HEK293 (cell line): ENCODE measurements at regions not wholly inside any gene's neighbourhood (a gene's known extent, or its start where the extent isn't known, plus 50 kb on each side); places are given as distances from the start of the nearest gene placed in this dataset.

Experiments used
- CTCF ChIA-PET: fragments of 350-600 bp; formaldehyde crosslinking; extraction: SDS; loops from one replicate; lab custom pipeline; 2021; ENCODE audit warnings: antibody characterized with exemption; lab: Yijun Ruan, JAX
- POLR2A ChIA-PET: fragments of 300-600 bp; formaldehyde crosslinking; extraction: SDS; loops from one replicate; lab custom pipeline; 2020; ENCODE audit warnings: antibody characterized with exemption, inconsistent platforms; lab: Yijun Ruan, JAX
- H3K27ac ChIP-seq: fragments of 200-500 bp; sonication (Bioruptor generic); 2 replicates; pipeline ENCODE4 v1.5.1; 2014; ENCODE audit warnings: low read depth, low read length, control low read depth, inconsistent platforms; ENCODE audit errors: extremely low read depth
- H3K36me3 ChIP-seq, 2 experiments: fragments of 200-500 bp in 1 of 2; sonication (Bioruptor generic) in 1 of 2; 1 replicate in 1 of 2; 2 replicates in 1 of 2; pipeline ENCODE4 v1.5.1; 2014 to 2017; ENCODE audit warnings: inconsistent platforms in 2 of 2, low read length in 2 of 2; ENCODE audit not compliant: control insufficient read depth in 2 of 2, insufficient read depth in 1 of 2
- H3K4me1 ChIP-seq: fragments of 200-500 bp; sonication (Bioruptor generic); 2 replicates; pipeline ENCODE4 v1.5.1; 2014; ENCODE audit warnings: mild to moderate bottlenecking, low read length, inconsistent platforms; ENCODE audit not compliant: control insufficient read depth, insufficient read depth
- H3K4me3 ChIP-seq: 2 replicates; pipeline ENCODE4 v1.5.1; 2011; ENCODE audit warnings: low read depth, mild to moderate bottlenecking, control low read depth, low read length, moderate library complexity
- H3K9me3 ChIP-seq: fragments of 200-500 bp; sonication (Bioruptor generic); 2 replicates; pipeline ENCODE4 v1.5.1; 2014; ENCODE audit warnings: low read depth, low read length, inconsistent platforms; ENCODE audit not compliant: control insufficient read depth, insufficient read depth
- ELK4 ChIP-seq: IDR thresholded peaks from 2 replicates; pipeline ENCODE4 v1.6.1; 2011; ENCODE audit warnings: mild to moderate bottlenecking, low read depth, low read length, borderline replicate concordance
- IKZF3 ChIP-seq: fragments of 450-650 bp; IDR thresholded peaks from 2 replicates; pipeline ENCODE4 v1.5.0; 2018; ENCODE audit warnings: missing biosample characterization, mild to moderate bottlenecking, missing genetic modification characterization, moderate library complexity
- YY1 ChIP-seq: fragments of 450-650 bp; formaldehyde crosslinking; IDR thresholded peaks from 2 replicates; pipeline ENCODE4 v1.5.1; 2018; ENCODE audit warnings: missing biosample characterization, missing genetic modification characterization
- ZBTB11 ChIP-seq: fragments of 450-650 bp; formaldehyde crosslinking; conservative IDR thresholded peaks from 2 replicates; pipeline ENCODE4 v1.5.1; 2016; ENCODE audit warnings: low read depth, missing biosample characterization, missing genetic modification characterization
- ZBTB44 ChIP-seq: fragments of 450-650 bp; IDR thresholded peaks from 2 replicates; pipeline ENCODE4 v1.5.1; 2018; ENCODE audit warnings: missing biosample characterization, mild to moderate bottlenecking, missing genetic modification characterization
- ZNF10 ChIP-seq: fragments of 450-650 bp; formaldehyde crosslinking; IDR thresholded peaks from 2 replicates; pipeline ENCODE4 v1.5.1; 2017; ENCODE audit warnings: missing biosample characterization, missing genetic modification characterization
- ZNF112 ChIP-seq: fragments of 450-650 bp; formaldehyde crosslinking; IDR thresholded peaks from 2 replicates; pipeline ENCODE4 v1.5.0; 2017; ENCODE audit warnings: missing biosample characterization, missing genetic modification characterization
- ZNF121 ChIP-seq: fragments of 450-650 bp; formaldehyde crosslinking; IDR thresholded peaks from 2 replicates; pipeline ENCODE4 v1.5.1; 2016; ENCODE audit warnings: missing biosample characterization, missing genetic modification characterization
- ZNF140 ChIP-seq: fragments of 450-650 bp; formaldehyde crosslinking; IDR thresholded peaks from 2 replicates; pipeline ENCODE4 v1.5.1; 2016; ENCODE audit warnings: missing biosample characterization, missing genetic modification characterization
- ZNF157 ChIP-seq: fragments of 450-650 bp; formaldehyde crosslinking; IDR thresholded peaks from 2 replicates; pipeline ENCODE4 v1.5.1; 2016; ENCODE audit warnings: missing biosample characterization, missing genetic modification characterization
- ZNF202 ChIP-seq: fragments of 450-650 bp; formaldehyde crosslinking; IDR thresholded peaks from 2 replicates; pipeline ENCODE4 v1.5.1; 2016; ENCODE audit warnings: missing biosample characterization, missing genetic modification characterization, borderline replicate concordance
- ZNF248 ChIP-seq: fragments of 450-650 bp; formaldehyde crosslinking; IDR thresholded peaks from 2 replicates; pipeline ENCODE4 v1.5.1; 2017; ENCODE audit warnings: missing biosample characterization, missing genetic modification characterization
- ZNF26 ChIP-seq: fragments of 450-650 bp; formaldehyde crosslinking; IDR thresholded peaks from 2 replicates; pipeline ENCODE4 v1.5.1; 2016; ENCODE audit warnings: missing biosample characterization, missing genetic modification characterization
- ZNF341 ChIP-seq: fragments of 450-650 bp; formaldehyde crosslinking; IDR thresholded peaks from 2 replicates; pipeline ENCODE4; 2016; ENCODE audit warnings: low read depth, missing biosample characterization, missing genetic modification characterization
- ZNF404 ChIP-seq: fragments of 450-650 bp; formaldehyde crosslinking; IDR thresholded peaks from 2 replicates; pipeline ENCODE4 v1.5.1; 2017; ENCODE audit warnings: missing biosample characterization, missing genetic modification characterization
- ZNF473 ChIP-seq: fragments of 450-650 bp; formaldehyde crosslinking; IDR thresholded peaks from 2 replicates; pipeline ENCODE4 v1.5.1; 2017; ENCODE audit warnings: missing biosample characterization, missing genetic modification characterization
- ZNF544 ChIP-seq: fragments of 450-650 bp; formaldehyde crosslinking; IDR thresholded peaks from 2 replicates; pipeline ENCODE4 v1.5.0; 2017; ENCODE audit warnings: missing biosample characterization, missing genetic modification characterization
- ZNF548 ChIP-seq: fragments of 450-650 bp; formaldehyde crosslinking; IDR thresholded peaks from 2 replicates; pipeline ENCODE4 v1.5.1; 2016; ENCODE audit warnings: missing biosample characterization, missing genetic modification characterization
- ZNF610 ChIP-seq: fragments of 450-650 bp; formaldehyde crosslinking; IDR thresholded peaks from 2 replicates; pipeline ENCODE4 v1.5.1; 2016; ENCODE audit warnings: missing biosample characterization, missing genetic modification characterization, borderline replicate concordance
- ZNF626 ChIP-seq: fragments of 450-650 bp; sonication (Bioruptor Pico); formaldehyde crosslinking; IDR thresholded peaks from 2 replicates; pipeline ENCODE4 v1.5.1; 2018; ENCODE audit warnings: missing biosample characterization, missing genetic modification characterization, inconsistent platforms
- ZNF777 ChIP-seq: fragments of 450-650 bp; formaldehyde crosslinking; IDR thresholded peaks from 2 replicates; pipeline ENCODE4 v1.5.1; 2017; ENCODE audit warnings: missing biosample characterization, missing genetic modification characterization, borderline replicate concordance
- ZNF830 ChIP-seq: fragments of 450-650 bp; IDR thresholded peaks from 2 replicates; pipeline ENCODE4 v1.5.0; 2018; ENCODE audit warnings: missing biosample characterization, missing genetic modification characterization, low read depth, mild to moderate bottlenecking, moderate library complexity
- ZNF843 ChIP-seq: fragments of 450-650 bp; formaldehyde crosslinking; IDR thresholded peaks from 2 replicates; pipeline ENCODE4 v1.5.1; 2016; ENCODE audit warnings: missing biosample characterization, missing genetic modification characterization
- ZSCAN18 ChIP-seq: fragments of 450-650 bp; formaldehyde crosslinking; IDR thresholded peaks from 2 replicates; pipeline ENCODE4 v1.5.1; 2016; ENCODE audit warnings: missing biosample characterization, missing genetic modification characterization

- no peak for TF ChIP-seq ZNF26 (tag by site-specific recombination)
- no peak for TF ChIP-seq ZNF610 (tag by site-specific recombination)
- no peak for TF ChIP-seq ZBTB44 (tag by site-specific recombination)
Measured at GRCh38 chr4:64960516-64960915, 551.3 kb upstream of the TECRL start (continued).

GRCh38 chr4:64940698-64941097 is 531.4 kb upstream of the TECRL start:
- Histone ChIP-seq H3K36me3 (no peaks in the 10 kb centered on the region), H3K9me3 (no peaks in the 10 kb centered on the region), H3K4me3 (no peak overlapping the region)
- POLR2A ChIA-PET: no interaction called here
- TF ChIP-seq ZNF10 (no peak), ZNF140 (tag by site-specific recombination) (no peak), ZBTB11 (tag by site-specific recombination) (no peak), ZNF544 (no peak), ZNF157 (tag by site-specific recombination) (no peak), ELK4 (no peak), ZNF202 (no peak), ZNF121 (tag by site-specific recombination) (no peak), ZNF341 (no peak), ZNF248 (tag by site-specific recombination) (no peak), ZNF404 (no peak), IKZF3 (tag by site-specific recombination) (no peak), ZNF843 (tag by site-specific recombination) (no peak), ZNF548 (tag by site-specific recombination) (no peak), ZNF112 (tag by site-specific recombination) (no peak)
- TF ChIP-seq, all 188 proteins: peak for 0
- H3K27ac ChIP-seq: no peak overlapping the region
- no peaks in the 10 kb centered on the region for H3K4me1 ChIP-seq
- CTCF ChIA-PET: no interaction called here

- Histone ChIP-seq H3K4me3 (no peak overlapping the region), H3K4me1 (no peaks in the 10 kb centered on the region), H3K9me3 (no peaks in the 10 kb centered on the region), H3K27ac (no peak overlapping the region), H3K36me3 (no peaks in the 10 kb centered on the region)
- CTCF ChIA-PET: no interaction called here
- POLR2A ChIA-PET: no interaction called here
- TF ChIP-seq ZSCAN18: no peak
- no peak for TF ChIP-seq ZNF777 (tag by site-specific recombination)
- no peak for TF ChIP-seq ZNF626
- no peak for TF ChIP-seq ZNF473 (tag by site-specific recombination)
- no peak for TF ChIP-seq YY1 (tag by site-specific recombination)
- TF ChIP-seq ELK4: no peak
- no peak for TF ChIP-seq ZNF830
Measured at GRCh38 chr4:64935469-64936001, 526.3 kb upstream of the TECRL start.
